H9 (cell line): ENCODE measurements at regions not wholly inside any gene's neighbourhood (a gene's known extent, or its start where the extent isn't known, plus 50 kb on each side); places are given as distances from the start of the nearest gene placed in this dataset.
"Not testable (repeated sequence)": the region's sequence is repeated elsewhere in the genome, so short reads cannot be mapped to it uniquely, and the experiment has no call there.

Experiments used
- DNase-seq: peaks from one replicate; pipeline ENCODE4 v3.0.0-alpha.2; 2017
- H2AFZ ChIP-seq: one replicate; pipeline ENCODE4 v1.6.1; 2013; ENCODE audit warnings: mild to moderate bottlenecking, low read length, control low read depth, moderate library complexity
- H2AK5ac ChIP-seq: 2 replicates; pipeline ENCODE4 v1.6.1; 2013; ENCODE audit warnings: low read length, control low read depth, mixed read lengths; ENCODE audit not compliant: insufficient read length
- H2BK120ac ChIP-seq: one replicate; pipeline ENCODE4 v1.6.1; 2013; ENCODE audit warnings: low read depth, mild to moderate bottlenecking, low read length, control low read depth, inconsistent platforms; ENCODE audit not compliant: poor library complexity, severe bottlenecking
- H2BK12ac ChIP-seq: 2 replicates; pipeline ENCODE4 v1.6.1; 2013; ENCODE audit warnings: low read length, control low read depth, mixed read lengths, low read depth; ENCODE audit not compliant: insufficient read length
- H2BK15ac ChIP-seq: 2 replicates; pipeline ENCODE4 v1.6.1; 2013; ENCODE audit warnings: low read depth, low read length, control low read depth
- H2BK20ac ChIP-seq: one replicate; pipeline ENCODE4 v1.6.1; 2013; ENCODE audit warnings: low read depth, mild to moderate bottlenecking, low read length, control low read depth, inconsistent platforms; ENCODE audit not compliant: poor library complexity, severe bottlenecking
- H2BK5ac ChIP-seq: 2 replicates; pipeline ENCODE4 v1.6.1; 2013; ENCODE audit warnings: low read length, control low read depth, mixed read lengths; ENCODE audit not compliant: insufficient read length
- H3K14ac ChIP-seq: 2 replicates; pipeline ENCODE4 v1.6.1; 2013; ENCODE audit warnings: low read length, control low read depth; ENCODE audit not compliant: insufficient read depth
- H3K18ac ChIP-seq: 2 replicates; pipeline ENCODE4 v1.6.1; 2013; ENCODE audit warnings: low read depth, mild to moderate bottlenecking, mixed read lengths, low read length, control low read depth; ENCODE audit not compliant: insufficient read length
- H3K23ac ChIP-seq: 2 replicates; pipeline ENCODE4 v1.6.1; 2013; ENCODE audit warnings: low read length, control low read depth, mixed read lengths, low read depth; ENCODE audit not compliant: insufficient read length
- H3K23me2 ChIP-seq: 2 replicates; pipeline ENCODE4 v1.6.1; 2013; ENCODE audit warnings: low read depth, mild to moderate bottlenecking, mixed read lengths, low read length, control low read depth; ENCODE audit not compliant: insufficient read length, poor library complexity, severe bottlenecking
- H3K27ac ChIP-seq: 2 replicates; pipeline ENCODE4 v1.5.1; 2013; ENCODE audit warnings: low read length, control low read depth, mixed read lengths, low read depth; ENCODE audit not compliant: insufficient read length
- H3K27me3 ChIP-seq: 2 replicates; pipeline ENCODE4 v1.6.1; 2013; ENCODE audit warnings: low read length, control low read depth, inconsistent platforms; ENCODE audit not compliant: insufficient read depth
- H3K4ac ChIP-seq: 2 replicates; pipeline ENCODE4 v1.6.1; 2013; ENCODE audit warnings: low read depth, mild to moderate bottlenecking, control low read depth, inconsistent platforms, low read length, moderate library complexity
- H3K4me1 ChIP-seq: 2 replicates; pipeline ENCODE4 v1.6.1; 2013; ENCODE audit warnings: low read length, control low read depth, inconsistent platforms; ENCODE audit not compliant: insufficient read depth
- H3K4me2 ChIP-seq: 2 replicates; pipeline ENCODE4 v1.6.1; 2013; ENCODE audit warnings: low read length, control low read depth, mixed read lengths; ENCODE audit not compliant: insufficient read length, insufficient read depth
- H3K56ac ChIP-seq: 2 replicates; pipeline ENCODE4 v1.6.1; 2013; ENCODE audit warnings: low read depth, mild to moderate bottlenecking, mixed read lengths, low read length, control low read depth; ENCODE audit not compliant: insufficient read length
- H3K79me1 ChIP-seq: 2 replicates; pipeline ENCODE4 v1.6.1; 2013; ENCODE audit warnings: low read depth, mild to moderate bottlenecking, moderate library complexity, low read length, control low read depth, inconsistent platforms; ENCODE audit not compliant: insufficient read depth, poor library complexity, severe bottlenecking
- H3K79me2 ChIP-seq: 2 replicates; pipeline ENCODE4 v1.6.1; 2013; ENCODE audit warnings: low read length, control low read depth, inconsistent platforms; ENCODE audit not compliant: insufficient read depth
- H3K9ac ChIP-seq: 2 replicates; pipeline ENCODE4 v1.6.1; 2013; ENCODE audit warnings: low read length, control low read depth, mixed read lengths; ENCODE audit not compliant: insufficient read length; ENCODE audit errors: extremely low read depth
- H3K9me3 ChIP-seq: one replicate; pipeline ENCODE4 v1.6.1; 2013; ENCODE audit warnings: low read depth, low read length, inconsistent platforms; ENCODE audit not compliant: control insufficient read depth
- H3T11ph ChIP-seq: one replicate; pipeline ENCODE4 v1.6.1; 2013; ENCODE audit warnings: mild to moderate bottlenecking, low read length, control low read depth, inconsistent platforms
- H4K20me1 ChIP-seq: one replicate; pipeline ENCODE4 v1.6.1; 2013; ENCODE audit not compliant: control insufficient read depth, insufficient read length, insufficient read depth
- H4K5ac ChIP-seq: 2 replicates; pipeline ENCODE4 v1.6.1; 2013; ENCODE audit warnings: low read depth, mild to moderate bottlenecking, mixed read lengths, low read length, control low read depth; ENCODE audit not compliant: insufficient read length
- H4K8ac ChIP-seq: replicated peaks from 2 replicates; pipeline ENCODE4 v1.6.1; 2013; ENCODE audit warnings: low read length, control low read depth, mixed read lengths, low read depth; ENCODE audit not compliant: insufficient read length
- H4K91ac ChIP-seq: 2 replicates; pipeline ENCODE4 v1.6.1; 2013; ENCODE audit warnings: low read depth, mild to moderate bottlenecking, moderate library complexity, mixed read lengths, low read length, control low read depth; ENCODE audit not compliant: insufficient read length
- H3K27ac Mint-ChIP-seq, 3 experiments: 2 replicates in 2 of 3; 3 replicates in 1 of 3; pipeline ENCODE4 v1.8.0; 2020 to 2021; ENCODE audit warnings: mixed read lengths in 3 of 3, mild to moderate bottlenecking in 1 of 3, moderate library complexity in 1 of 3
- H3K27me3 Mint-ChIP-seq: 2 replicates; pipeline ENCODE4 v1.8.0; 2021; ENCODE audit warnings: low read depth, mild to moderate bottlenecking, moderate library complexity, mixed read lengths
- H3K36me3 Mint-ChIP-seq, 3 experiments: 2 replicates in 2 of 3; 3 replicates in 1 of 3; pipeline ENCODE4 v1.8.0; 2020 to 2021; ENCODE audit warnings: low read depth in 3 of 3, mixed read lengths in 3 of 3; ENCODE audit not compliant: insufficient read depth in 1 of 3
- H3K4me1 Mint-ChIP-seq, 2 experiments: 2 replicates each; pipeline ENCODE4 v1.8.0; 2020; ENCODE audit warnings: mixed read lengths in 2 of 2
- H3K4me3 Mint-ChIP-seq, 2 experiments: 2 replicates in 1 of 2; 3 replicates in 1 of 2; pipeline ENCODE4 v1.8.0; 2020 to 2021; ENCODE audit warnings: mild to moderate bottlenecking in 2 of 2, mixed read lengths in 2 of 2, moderate library complexity in 1 of 2
- H3K9me3 Mint-ChIP-seq, 2 experiments: 2 replicates in 1 of 2; 3 replicates in 1 of 2; pipeline ENCODE4 v1.8.0; 2020; ENCODE audit warnings: mild to moderate bottlenecking in 2 of 2, mixed read lengths in 2 of 2, moderate library complexity in 1 of 2
- WGBS: extraction: QIAGEN DNeasy Blood & Tissue Kit; methylation state at CpG from one replicate; pipeline ENCODE4 v1.1.7; 2013; ENCODE audit warnings: missing lambda C conversion rate, low lambda C conversion rate, mixed read lengths; ENCODE audit not compliant: insufficient read length; ENCODE audit errors: extremely low coverage; 5-methylcytosine and 5-hydroxymethylcytosine counted together

GRCh38 chr6:158881884-158882283 lies 62.7 kb upstream of the EZR start:
- not testable (repeated sequence) for H3K4me3 Mint-ChIP-seq
- H3K9me3 Mint-ChIP-seq: peaks cover 10 to 19% of the 10 kb centered on the region in 2 experiments

GRCh38 chr6:158881276-158881675 lies 62.1 kb upstream of the EZR start:
- H3K9me3 ChIP-seq, H3K23ac ChIP-seq, H3K4me2 ChIP-seq, H4K91ac ChIP-seq, H4K5ac ChIP-seq, H3K18ac ChIP-seq, H4K8ac ChIP-seq, H3K14ac ChIP-seq, H2BK15ac ChIP-seq, H3K27ac Mint-ChIP-seq, H2AK5ac ChIP-seq, H2AFZ ChIP-seq, H3K23me2 ChIP-seq, H3K9ac ChIP-seq, H2BK120ac ChIP-seq, H3K4me1 ChIP-seq, H3K4ac ChIP-seq, H3K27me3 Mint-ChIP-seq, H3K56ac ChIP-seq, H3K79me2 ChIP-seq, H4K20me1 ChIP-seq, H3K4me3 Mint-ChIP-seq, H3K27ac ChIP-seq, H3T11ph ChIP-seq, H2BK5ac ChIP-seq, H2BK20ac ChIP-seq, H2BK12ac ChIP-seq, H3K27me3 ChIP-seq, DNase-seq, H3K79me1 ChIP-seq: not testable (repeated sequence)
- Mint-ChIP-seq H3K36me3 (peaks cover 0 to 22% (median 8%) of the 10 kb centered on the region in 3 experiments), H3K4me1 (peaks cover 14 to 19% of the 10 kb centered on the region in 2 experiments), H3K9me3 (peaks cover 10 to 20% of the 10 kb centered on the region in 2 experiments)
- no CpG with 5 or more reads among the region's 1 CpG for whole genome bisulfite sequencing

More at GRCh38 chr6:158881884-158882283, 62.7 kb upstream of the EZR start:
- WGBS: no CpG with 5 or more reads among the region's 3 CpGs
- H2BK5ac ChIP-seq, H3K4ac ChIP-seq, H2BK12ac ChIP-seq, H3K4me2 ChIP-seq, H3K9me3 ChIP-seq, H2AK5ac ChIP-seq, H4K5ac ChIP-seq, H4K91ac ChIP-seq, H3K23ac ChIP-seq, H4K20me1 ChIP-seq, H3T11ph ChIP-seq, H3K18ac ChIP-seq, H2BK120ac ChIP-seq, H3K79me2 ChIP-seq, H3K23me2 ChIP-seq, H3K27ac Mint-ChIP-seq, DNase-seq, H3K14ac ChIP-seq, H3K56ac ChIP-seq, H3K9ac ChIP-seq, H3K27ac ChIP-seq, H3K27me3 ChIP-seq, H3K4me1 ChIP-seq, H4K8ac ChIP-seq, H2BK20ac ChIP-seq, H3K79me1 ChIP-seq, H3K27me3 Mint-ChIP-seq, H2BK15ac ChIP-seq, H2AFZ ChIP-seq: not testable (repeated sequence)
- Mint-ChIP-seq H3K36me3 (peaks cover 0 to 19% (median 8%) of the 10 kb centered on the region in 3 experiments; a peak in 6 of 7 replicates), H3K4me1 (peaks cover 15 to 24% of the 10 kb centered on the region in 2 experiments)
